C4-2B (cell line): ENCODE measurements at regions not wholly inside any gene's neighbourhood (a gene's known extent, or its start where the extent isn't known, plus 50 kb on each side); places are given as distances from the start of the nearest gene placed in this dataset.

Experiments used
- CTCF ChIP-seq: fragments of 450-650 bp; conservative IDR thresholded peaks from 2 replicates; pipeline ENCODE4 v1.5.1; 2017; ENCODE audit warnings: mild to moderate bottlenecking
- ZFX ChIP-seq: fragments of 450-650 bp; IDR thresholded peaks from 2 replicates; pipeline ENCODE4 v1.6.1; 2017

DNA sequence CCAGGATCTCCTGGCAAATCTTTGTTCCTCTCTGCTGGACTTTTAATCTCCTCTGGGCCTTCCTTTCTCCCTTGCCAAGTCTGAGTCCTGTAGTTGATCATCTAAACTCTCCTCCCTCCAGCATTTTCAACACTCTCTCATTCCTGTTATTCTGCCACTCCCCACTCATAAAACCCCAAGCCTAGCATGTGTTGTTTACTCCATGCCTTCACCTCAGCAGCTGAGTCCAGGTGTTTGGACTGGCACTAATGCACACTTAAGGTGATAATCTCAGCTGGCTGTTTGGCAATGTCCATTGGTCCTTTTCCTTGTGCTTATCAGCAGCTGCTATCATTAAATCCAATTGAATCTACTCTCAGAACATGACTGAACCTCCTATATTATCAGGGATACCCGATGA lies 876.8 kb upstream of the TENM4 start:
- no peak for TF ChIP-seq CTCF
- no peak for TF ChIP-seq ZFX
